HAP-1 (cell line): ENCODE measurements at regions not wholly inside any gene's neighbourhood (a gene's known extent, or its start where the extent isn't known, plus 50 kb on each side); places are given as distances from the start of the nearest gene placed in this dataset.

Experiments
- DNase-seq, 2 experiments: peaks; one replicate each; pipeline ENCODE4 v3.0.0-alpha.2; 2016 to 2020; ENCODE audit warnings: low spot score in 2 of 2
- H3K27me3 ChIP-seq: fragments of 250-450 bp; sonication (Bioruptor Pico); 2 replicates; pipeline ENCODE4 v1.5.1; 2020; ENCODE audit warnings: low read depth, mild to moderate bottlenecking, moderate library complexity
- H3K36me3 ChIP-seq: fragments of 250-450 bp; sonication (Bioruptor Pico); replicated peaks from 2 replicates; pipeline ENCODE4 v1.5.1; 2020; ENCODE audit warnings: mild to moderate bottlenecking
- H3K4me1 ChIP-seq: fragments of 250-450 bp; sonication (Bioruptor Pico); 2 replicates; pipeline ENCODE4 v1.5.1; 2020; ENCODE audit warnings: mild to moderate bottlenecking
- H3K4me3 ChIP-seq: fragments of 250-450 bp; sonication (Bioruptor Pico); 2 replicates; pipeline ENCODE4 v1.5.1; 2020; ENCODE audit warnings: mild to moderate bottlenecking, moderate library complexity
- H3K9me3 ChIP-seq: fragments of 250-450 bp; sonication (Bioruptor Pico); 2 replicates; pipeline ENCODE4 v1.5.1; 2020; ENCODE audit warnings: mild to moderate bottlenecking, moderate library complexity
- in situ Hi-C: fragments of 300-500 bp; cut with MboI; formaldehyde crosslinking; loops from 3 replicates; pipeline ENCODE4 v1.14.3; 2020; ENCODE audit warnings: low sequenced_read_pairs, inconsistent platforms, mixed read lengths

- DNase-seq = peak in 1 of 2 experiments; percentile 6
- Histone ChIP-seq H3K27me3 (no peaks in the 10 kb centered on the region), H3K9me3 (no peaks in the 10 kb centered on the region), H3K4me3 (no peak overlapping the region), H3K36me3 (no peaks in the 10 kb centered on the region), H3K4me1 (peaks cover 19% of the 10 kb centered on the region)
- in situ Hi-C loops = no loop called here
These were observed 434.5 kb upstream of the GOT2 start for GRCh38 chr16:59168461-59169114.

GRCh38 chr16:59164461-59164860 is 430.3 kb upstream of the GOT2 start:
- peak in 1 of 2 experiments; percentile 43 for DNase-seq
- in situ Hi-C loops = no loop called here
- Histone ChIP-seq H3K36me3 (no peaks in the 10 kb centered on the region), H3K27me3 (no peaks in the 10 kb centered on the region), H3K4me3 (no peak overlapping the region), H3K9me3 (no peaks in the 10 kb centered on the region), H3K4me1 (peaks cover 10% of the 10 kb centered on the region)

- Histone ChIP-seq H3K36me3 (no peaks in the 10 kb centered on the region), H3K9me3 (no peaks in the 10 kb centered on the region), H3K4me1 (peaks cover 2% of the 10 kb centered on the region), H3K4me3 (no peak overlapping the region), H3K27me3 (no peaks in the 10 kb centered on the region)
- DNase-seq = no peak
- in situ Hi-C loops = no loop called here
These were observed 429.4 kb upstream of the GOT2 start for GRCh38 chr16:59163371-59164055.

GRCh38 chr16:59161679-59162078 is 427.6 kb upstream of the GOT2 start:
- no peak overlapping the region for H3K4me3 ChIP-seq
- in situ Hi-C loops = no loop called here
- H3K27me3 ChIP-seq = no peaks in the 10 kb centered on the region
- H3K9me3 ChIP-seq = no peaks in the 10 kb centered on the region
- no peaks in the 10 kb centered on the region for H3K36me3 ChIP-seq
- H3K4me1 ChIP-seq = no peaks in the 10 kb centered on the region
- no peak for DNase-seq

- no peak for DNase-seq
- H3K36me3 ChIP-seq = no peaks in the 10 kb centered on the region
- no peaks in the 10 kb centered on the region for H3K4me1 ChIP-seq
- in situ Hi-C loops = no loop called here
- H3K27me3 ChIP-seq = no peaks in the 10 kb centered on the region
- H3K4me3 ChIP-seq = no peak overlapping the region
- H3K9me3 ChIP-seq = no peaks in the 10 kb centered on the region
These were observed 420.2 kb upstream of the GOT2 start for GRCh38 chr16:59154295-59154694.

- in situ Hi-C loops = no loop called here
- DNase-seq = no peak
- Histone ChIP-seq H3K4me1 (no peaks in the 10 kb centered on the region), H3K9me3 (no peaks in the 10 kb centered on the region), H3K36me3 (no peaks in the 10 kb centered on the region), H3K4me3 (no peak overlapping the region), H3K27me3 (no peaks in the 10 kb centered on the region)
These were observed 414.6 kb upstream of the GOT2 start for GRCh38 chr16:59148769-59149155.

GRCh38 chr16:59148056-59148768 is 414.1 kb upstream of the GOT2 start:
- Histone ChIP-seq H3K27me3 (no peaks in the 10 kb centered on the region), H3K9me3 (no peaks in the 10 kb centered on the region), H3K4me3 (no peak overlapping the region), H3K4me1 (no peaks in the 10 kb centered on the region), H3K36me3 (no peaks in the 10 kb centered on the region)
- DNase-seq = no peak
- in situ Hi-C loops = no loop called here

- in situ Hi-C loops = no loop called here
- H3K36me3 ChIP-seq = no peaks in the 10 kb centered on the region
- H3K27me3 ChIP-seq = no peaks in the 10 kb centered on the region
- H3K9me3 ChIP-seq = no peaks in the 10 kb centered on the region
- DNase-seq = no peak
- no peak overlapping the region for H3K4me3 ChIP-seq
- no peaks in the 10 kb centered on the region for H3K4me1 ChIP-seq
These were observed 412.0 kb upstream of the GOT2 start for GRCh38 chr16:59146140-59146539.

GRCh38 chr16:59144841-59145240 is 410.7 kb upstream of the GOT2 start:
- H3K4me3 ChIP-seq = no peak overlapping the region
- DNase-seq = no peak
- no peaks in the 10 kb centered on the region for H3K4me1 ChIP-seq
- no peaks in the 10 kb centered on the region for H3K36me3 ChIP-seq
- H3K27me3 ChIP-seq = no peaks in the 10 kb centered on the region
- H3K9me3 ChIP-seq = no peaks in the 10 kb centered on the region
- in situ Hi-C loops = no loop called here

- H3K36me3 ChIP-seq = no peaks in the 10 kb centered on the region
- H3K4me3 ChIP-seq = no peak overlapping the region
- H3K27me3 ChIP-seq = no peaks in the 10 kb centered on the region
- no peaks in the 10 kb centered on the region for H3K4me1 ChIP-seq
- no peak for DNase-seq
- H3K9me3 ChIP-seq = no peaks in the 10 kb centered on the region
- in situ Hi-C loops = no loop called here
These were observed 410.2 kb upstream of the GOT2 start for GRCh38 chr16:59144326-59144725.

GRCh38 chr16:59126486-59126885 is 392.4 kb upstream of the GOT2 start:
- no peaks in the 10 kb centered on the region for H3K36me3 ChIP-seq
- in situ Hi-C loops = no loop called here
- H3K4me1 ChIP-seq = no peaks in the 10 kb centered on the region; the same call in 1 of the 2 replicates
- H3K9me3 ChIP-seq = no peaks in the 10 kb centered on the region
- DNase-seq = no peak
- no peaks in the 10 kb centered on the region; the same call in 1 of the 2 replicates for H3K27me3 ChIP-seq
- H3K4me3 ChIP-seq = no peak overlapping the region

- H3K4me3 ChIP-seq = no peak overlapping the region
- H3K4me1 ChIP-seq = no peaks in the 10 kb centered on the region; the same call in 1 of the 2 replicates
- in situ Hi-C loops = no loop called here
- no peaks in the 10 kb centered on the region; the same call in 1 of the 2 replicates for H3K27me3 ChIP-seq
- no peaks in the 10 kb centered on the region for H3K36me3 ChIP-seq
- peak in 1 of 2 experiments; percentile 42 for DNase-seq
- H3K9me3 ChIP-seq = no peaks in the 10 kb centered on the region
These were observed 389.9 kb upstream of the GOT2 start for GRCh38 chr16:59124056-59124455.

- H3K4me3 ChIP-seq = no peak overlapping the region
- no peaks in the 10 kb centered on the region for H3K9me3 ChIP-seq
- H3K27me3 ChIP-seq = no peaks in the 10 kb centered on the region; the same call in 1 of the 2 replicates
- DNase-seq = no peak
- H3K36me3 ChIP-seq = no peaks in the 10 kb centered on the region
- in situ Hi-C loops = no loop called here
- no peaks in the 10 kb centered on the region; the same call in 1 of the 2 replicates for H3K4me1 ChIP-seq
These were observed 389.4 kb upstream of the GOT2 start for GRCh38 chr16:59123479-59123878.

- Histone ChIP-seq H3K36me3 (no peaks in the 10 kb centered on the region), H3K9me3 (no peaks in the 10 kb centered on the region), H3K27me3 (no peaks in the 10 kb centered on the region; the same call in 1 of the 2 replicates), H3K4me1 (no peaks in the 10 kb centered on the region; the same call in 1 of the 2 replicates), H3K4me3 (no peak overlapping the region)
- in situ Hi-C loops = no loop called here
- DNase-seq = no peak
These were observed 388.1 kb upstream of the GOT2 start for GRCh38 chr16:59122262-59122537.
